OCI-LY7 (cell line): ENCODE measurements at regions not wholly inside any gene's neighbourhood (a gene's known extent, or its start where the extent isn't known, plus 50 kb on each side); places are given as distances from the start of the nearest gene placed in this dataset.

Experiments used
- CTCF ChIP-seq: fragments of 200-600 bp; sonication (generic); conservative IDR thresholded peaks from 2 replicates; pipeline ENCODE4 v1.5.1; 2014; ENCODE audit warnings: mild to moderate bottlenecking, antibody characterized with exemption, low read length, moderate library complexity, mixed read lengths
- EZH2phosphoT487 ChIP-seq: fragments of 200-600 bp; sonication (generic); IDR thresholded peaks from 2 replicates; pipeline ENCODE4 v1.6.1; 2018; ENCODE audit warnings: low read depth, borderline replicate concordance, mild to moderate bottlenecking, mixed run types, antibody characterized with exemption, low read length, moderate library complexity, mixed read lengths

DNA sequence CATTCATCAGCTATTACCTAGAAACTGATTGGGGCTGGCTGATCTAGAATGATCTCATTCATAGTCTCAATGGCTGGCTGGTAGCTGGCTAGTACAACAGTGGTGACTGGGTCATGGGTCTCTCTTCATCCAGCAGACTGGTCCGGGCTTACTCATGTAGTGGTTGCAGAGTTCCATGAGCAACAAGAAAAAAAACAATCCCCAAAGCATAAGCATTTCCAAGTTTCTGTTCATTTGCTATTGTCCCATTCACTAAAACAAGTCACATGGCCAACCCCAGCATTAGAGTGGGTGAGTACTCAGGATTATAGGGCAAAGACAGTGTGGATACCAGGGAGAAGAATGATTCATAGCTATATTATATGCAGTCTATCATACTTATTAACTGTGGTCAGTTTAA lies 85.2 kb upstream of the SEMA3C start:
- no peak for TF ChIP-seq CTCF
- TF ChIP-seq EZH2phosphoT487: no peak
